Progenitor cell of endocrine pancreas (in vitro differentiated cells): ENCODE measurements at regions not wholly inside any gene's neighbourhood (a gene's known extent, or its start where the extent isn't known, plus 50 kb on each side); places are given as distances from the start of the nearest gene placed in this dataset.

Experiments used
- DNase-seq: peaks from one replicate; pipeline ENCODE4 v3.0.0; 2021; ENCODE audit warnings: low spot score; ENCODE audit not compliant: unreplicated experiment
- H3K27ac Mint-ChIP-seq: 2 replicates; pipeline ENCODE4 v1.8.0; 2021; ENCODE audit warnings: mild to moderate bottlenecking, moderate library complexity, mixed read lengths
- H3K27me3 Mint-ChIP-seq: 2 replicates; pipeline ENCODE4 v1.8.0; 2021; ENCODE audit warnings: mixed read lengths
- H3K36me3 Mint-ChIP-seq: 2 replicates; pipeline ENCODE4 v1.8.0; 2022; ENCODE audit warnings: mixed read lengths; ENCODE audit not compliant: insufficient read depth
- H3K4me1 Mint-ChIP-seq: 2 replicates; pipeline ENCODE4 v1.8.0; 2021; ENCODE audit warnings: low read depth, mixed read lengths
- H3K4me3 Mint-ChIP-seq: 2 replicates; pipeline ENCODE4 v1.8.0; 2021; ENCODE audit warnings: low read depth, mild to moderate bottlenecking, moderate library complexity, mixed read lengths
- H3K9me3 Mint-ChIP-seq: 2 replicates; pipeline ENCODE4 v1.8.0; 2021; ENCODE audit warnings: low read depth, mixed read lengths
- CTCF ChIP-seq: fragments of 200-600 bp; sonication (generic); IDR thresholded peaks from one replicate; pipeline ENCODE4 v1.5.0; 2021; ENCODE audit warnings: antibody characterized with exemption, mild to moderate bottlenecking; ENCODE audit not compliant: unreplicated experiment

GRCh38 chr2:76307495-76307894 is 596.8 kb upstream of the GCFC2 start:
- Mint-ChIP-seq H3K9me3 (peaks cover 10% of the 10 kb centered on the region), H3K4me3 (no peak overlapping the region), H3K4me1 (peaks cover 7% of the 10 kb centered on the region), H3K27ac (no peak overlapping the region), H3K27me3 (no peaks in the 10 kb centered on the region), H3K36me3 (no peaks in the 10 kb centered on the region)
- no peak for TF ChIP-seq CTCF
- no peak for DNase-seq

- Mint-ChIP-seq H3K9me3 (no peaks in the 10 kb centered on the region), H3K4me1 (peaks cover 18% of the 10 kb centered on the region), H3K4me3 (no peak overlapping the region), H3K27me3 (no peaks in the 10 kb centered on the region), H3K36me3 (no peaks in the 10 kb centered on the region), H3K27ac (no peak overlapping the region)
- DNase-seq = no peak
- no peak for TF ChIP-seq CTCF
These were observed 587.3 kb upstream of the GCFC2 start for GRCh38 chr2:76298041-76298440.

DNA sequence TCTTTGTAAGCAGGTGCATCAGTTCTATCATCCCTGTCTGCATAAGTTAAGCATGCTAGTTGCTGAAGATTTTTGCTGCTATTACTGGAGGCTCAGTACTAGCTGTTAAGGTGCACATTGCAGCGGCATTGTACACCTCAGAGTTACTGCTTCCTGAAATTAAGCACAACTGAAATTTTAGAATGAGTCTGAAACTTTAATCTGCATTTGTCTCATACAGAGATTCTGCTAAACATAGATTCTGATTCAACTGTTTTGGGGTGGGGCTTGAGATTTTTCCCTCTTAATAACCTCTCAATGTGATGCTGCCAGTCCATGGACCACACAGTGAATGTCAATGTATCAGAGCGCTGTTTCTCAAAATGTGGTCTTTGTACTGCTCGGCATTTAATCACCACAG is 585.7 kb upstream of the GCFC2 start:
- Mint-ChIP-seq H3K9me3 (no peaks in the 10 kb centered on the region), H3K27ac (no peak overlapping the region), H3K36me3 (no peaks in the 10 kb centered on the region), H3K4me1 (peaks cover 20% of the 10 kb centered on the region), H3K27me3 (no peaks in the 10 kb centered on the region), H3K4me3 (no peak overlapping the region)
- no peak for DNase-seq
- TF ChIP-seq CTCF = no peak

- Mint-ChIP-seq H3K4me3 (no peak overlapping the region), H3K4me1 (peaks cover 20% of the 10 kb centered on the region), H3K9me3 (no peaks in the 10 kb centered on the region), H3K27ac (no peak overlapping the region), H3K27me3 (no peaks in the 10 kb centered on the region), H3K36me3 (no peaks in the 10 kb centered on the region)
- no peak for DNase-seq
- no peak for TF ChIP-seq CTCF
These were observed 585.0 kb upstream of the GCFC2 start for GRCh38 chr2:76295762-76296161.

DNA sequence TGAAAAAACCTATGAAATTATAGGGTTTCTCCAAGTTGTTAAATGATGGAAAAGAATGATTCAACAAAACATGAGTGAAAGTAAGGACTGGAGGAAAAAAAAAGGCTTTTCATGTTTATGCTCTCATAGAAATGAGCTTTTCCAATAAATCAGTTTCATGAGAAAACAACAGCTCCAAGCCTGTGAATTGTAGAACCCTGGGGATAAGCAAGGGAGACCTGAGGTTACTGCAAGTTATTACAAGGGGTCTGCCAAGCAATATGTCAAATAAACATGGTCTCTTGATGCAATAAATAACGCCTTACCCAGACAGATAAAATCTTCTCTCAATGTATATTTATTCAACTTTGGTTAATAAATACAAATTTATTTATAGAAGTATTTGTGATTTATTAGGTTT is 577.9 kb upstream of the GCFC2 start:
- no peaks in the 10 kb centered on the region for H3K36me3 Mint-ChIP-seq
- no peak overlapping the region for H3K4me3 Mint-ChIP-seq
- H3K4me1 Mint-ChIP-seq = peaks cover 6% of the 10 kb centered on the region
- H3K27me3 Mint-ChIP-seq = no peaks in the 10 kb centered on the region
- H3K9me3 Mint-ChIP-seq = no peaks in the 10 kb centered on the region
- TF ChIP-seq CTCF = no peak
- DNase-seq = no peak
- no peak overlapping the region for H3K27ac Mint-ChIP-seq
